Fibroblast of mammary gland (primary cell): ENCODE measurements at regions not wholly inside any gene's neighbourhood (a gene's known extent, or its start where the extent isn't known, plus 50 kb on each side); places are given as distances from the start of the nearest gene placed in this dataset.
"Not testable (repeated sequence)": the region's sequence is repeated elsewhere in the genome, so short reads cannot be mapped to it uniquely, and the experiment has no call there.

Source experiments
- DNase-seq: peaks from one replicate; pipeline ENCODE4 v3.0.0-alpha.2; 2010; ENCODE audit warnings: low read depth
- H3K4me3 ChIP-seq: 2 replicates; pipeline ENCODE4 v1.5.1; 2011; ENCODE audit warnings: low read depth, mild to moderate bottlenecking, low read length, moderate library complexity; ENCODE audit not compliant: control insufficient read depth
- TF ChIP-seq, protein P1 (sequence below): conservative IDR thresholded peaks from 2 replicates; pipeline ENCODE4 v1.5.1; 2011; ENCODE audit warnings: low read depth, low read length, inconsistent platforms; ENCODE audit not compliant: control insufficient read depth, insufficient read depth

DNA sequence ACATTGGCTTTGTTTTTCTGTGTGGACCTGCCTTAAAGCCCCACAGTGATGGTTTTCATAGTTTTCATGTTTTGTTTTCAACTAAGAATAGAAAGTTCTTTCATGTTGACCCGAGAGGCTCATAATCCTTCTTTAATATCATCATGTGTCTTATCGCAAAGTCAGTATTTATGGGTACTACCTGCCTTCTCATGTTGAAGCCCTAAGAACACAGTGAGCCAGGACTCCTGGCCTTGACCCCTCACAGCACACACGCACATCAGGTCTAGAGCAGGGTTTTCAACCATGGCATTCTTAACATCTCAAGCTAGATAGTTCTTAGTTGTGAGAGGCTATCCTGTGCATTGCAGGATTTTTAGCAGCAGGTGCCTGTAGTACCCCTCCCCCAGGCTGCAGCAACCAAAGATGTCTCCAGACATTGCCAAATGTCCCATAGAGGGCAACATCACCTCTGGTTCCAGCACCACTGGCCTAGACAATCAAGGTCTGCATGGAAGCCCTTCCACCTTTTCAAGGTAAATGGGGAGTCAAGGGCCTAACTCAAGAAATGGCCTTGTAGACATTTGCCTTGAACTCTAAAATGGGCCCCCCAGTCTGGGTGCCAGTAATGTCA, 118.3 kb downstream of the MTHFS start:
- TF ChIP-seq, protein P1, sequence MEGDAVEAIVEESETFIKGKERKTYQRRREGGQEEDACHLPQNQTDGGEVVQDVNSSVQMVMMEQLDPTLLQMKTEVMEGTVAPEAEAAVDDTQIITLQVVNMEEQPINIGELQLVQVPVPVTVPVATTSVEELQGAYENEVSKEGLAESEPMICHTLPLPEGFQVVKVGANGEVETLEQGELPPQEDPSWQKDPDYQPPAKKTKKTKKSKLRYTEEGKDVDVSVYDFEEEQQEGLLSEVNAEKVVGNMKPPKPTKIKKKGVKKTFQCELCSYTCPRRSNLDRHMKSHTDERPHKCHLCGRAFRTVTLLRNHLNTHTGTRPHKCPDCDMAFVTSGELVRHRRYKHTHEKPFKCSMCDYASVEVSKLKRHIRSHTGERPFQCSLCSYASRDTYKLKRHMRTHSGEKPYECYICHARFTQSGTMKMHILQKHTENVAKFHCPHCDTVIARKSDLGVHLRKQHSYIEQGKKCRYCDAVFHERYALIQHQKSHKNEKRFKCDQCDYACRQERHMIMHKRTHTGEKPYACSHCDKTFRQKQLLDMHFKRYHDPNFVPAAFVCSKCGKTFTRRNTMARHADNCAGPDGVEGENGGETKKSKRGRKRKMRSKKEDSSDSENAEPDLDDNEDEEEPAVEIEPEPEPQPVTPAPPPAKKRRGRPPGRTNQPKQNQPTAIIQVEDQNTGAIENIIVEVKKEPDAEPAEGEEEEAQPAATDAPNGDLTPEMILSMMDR: no peak
- H3K4me3 ChIP-seq: no peak overlapping the region
- no peak for DNase-seq

DNA sequence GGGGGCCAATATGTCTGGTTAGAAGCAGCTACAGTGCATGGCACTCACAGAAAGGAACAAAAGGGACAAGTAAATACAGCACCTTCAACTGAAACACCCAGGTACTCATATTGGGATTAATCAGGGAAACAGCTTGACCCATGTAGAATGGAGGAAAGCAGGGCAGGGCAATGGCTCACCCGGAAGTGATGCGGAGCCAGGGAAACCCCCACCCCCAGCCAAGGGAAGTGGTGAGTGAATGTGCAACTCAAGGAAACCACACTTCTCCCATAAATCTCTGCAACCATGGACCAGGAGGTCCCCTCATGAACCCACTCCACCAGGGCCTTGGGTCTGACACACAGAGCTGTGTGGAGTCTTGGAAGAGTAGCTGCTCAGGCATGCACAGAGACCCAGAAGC, 117.1 kb downstream of the MTHFS start:
- DNase-seq: no peak
- H3K4me3 ChIP-seq: no peak overlapping the region
- TF ChIP-seq, protein P1: no peak

DNA sequence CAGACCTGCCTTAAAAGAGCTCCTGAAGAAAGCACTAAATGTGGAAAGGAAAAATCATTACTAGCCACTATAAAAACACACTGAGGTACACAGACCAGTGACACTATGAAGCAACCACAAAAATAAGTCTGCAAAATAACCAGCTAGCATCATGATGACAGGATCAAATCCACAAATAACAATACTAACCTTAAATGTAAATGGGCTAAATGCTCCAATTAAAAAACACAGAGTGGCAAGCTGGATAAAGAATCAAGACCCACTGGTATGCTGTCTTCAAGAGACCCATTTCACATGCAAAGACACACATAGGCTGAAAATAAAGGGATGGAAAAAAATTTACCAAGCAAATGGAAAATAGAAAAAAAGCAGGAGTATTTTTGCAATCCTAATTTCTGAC, 114.5 kb downstream of the MTHFS start:
- DNase-seq, H3K4me3 ChIP-seq: not testable (repeated sequence)
